Cardiac muscle cell (in vitro differentiated cells and primary cell): ENCODE measurements at regions not wholly inside any gene's neighbourhood (a gene's known extent, or its start where the extent isn't known, plus 50 kb on each side); places are given as distances from the start of the nearest gene placed in this dataset.

Experiments
- DNase-seq, 2 donors: peaks; one replicate each; pipeline versions ENCODE4 v3.0.0 to v3.0.0-alpha.2; 2010 to 2017; ENCODE audit warnings: low read depth in 1 of 2, low spot score in 1 of 2
- H3K27ac ChIP-seq: fragments of 200-600 bp; sonication (generic); 2 replicates; pipeline ENCODE4 v1.5.1; 2016
- H3K27me3 ChIP-seq: fragments of 200-600 bp; sonication (generic); 2 replicates; pipeline ENCODE4 v1.6.0; 2016; ENCODE audit warnings: control low read depth
- H3K36me3 ChIP-seq: fragments of 200-600 bp; sonication (generic); 2 replicates; pipeline ENCODE4 v1.5.1; 2016; ENCODE audit warnings: control low read depth
- H3K4me1 ChIP-seq: fragments of 200-600 bp; sonication (generic); 2 replicates; pipeline ENCODE4 v1.8.1; 2017; ENCODE audit warnings: low read depth, mild to moderate bottlenecking, mixed run types
- H3K4me3 ChIP-seq: fragments of 200-600 bp; sonication (generic); 2 replicates; pipeline ENCODE4 v1.5.1; 2016; ENCODE audit warnings: mild to moderate bottlenecking
- H3K9me3 ChIP-seq: fragments of 200-600 bp; sonication (generic); 2 replicates; pipeline ENCODE4 v1.5.1; 2017; ENCODE audit warnings: low read depth, mild to moderate bottlenecking, control low read depth
- CTCF ChIP-seq: IDR thresholded peaks from 2 replicates; pipeline ENCODE4 v1.5.1; 2012; ENCODE audit warnings: low read depth, mild to moderate bottlenecking, low read length

GRCh38 chr6:28768187-28768913 lies 155.4 kb downstream of the TRIM27 start:
- TF ChIP-seq CTCF, result no peak
- Histone ChIP-seq H3K4me1 (peaks cover 18% of the 10 kb centered on the region), H3K27me3 (peaks cover 96% of the 10 kb centered on the region), H3K9me3 (no peaks in the 10 kb centered on the region), H3K27ac (no peak overlapping the region), H3K4me3 (no peak overlapping the region), H3K36me3 (no peaks in the 10 kb centered on the region)
- DNase-seq, result no peak

GRCh38 chr6:28769626-28770402 lies 154.0 kb downstream of the TRIM27 start:
- peak; percentile 45 to 50 for DNase-seq
- no peak overlapping the region for H3K4me3 ChIP-seq

GRCh38 chr6:28770732-28771131 lies 153.1 kb downstream of the TRIM27 start:
- peaks cover 13% of the 10 kb centered on the region for H3K4me1 ChIP-seq
- no peaks in the 10 kb centered on the region for H3K36me3 ChIP-seq
- TF ChIP-seq CTCF, result no peak
- H3K4me3 ChIP-seq, result no peak overlapping the region
- H3K27me3 ChIP-seq, result peaks cover 96% of the 10 kb centered on the region
- H3K27ac ChIP-seq, result no peak overlapping the region
- no peaks in the 10 kb centered on the region for H3K9me3 ChIP-seq
- no peak for DNase-seq

More at GRCh38 chr6:28769626-28770402, 154.0 kb downstream of the TRIM27 start:
- peaks cover 96% of the 10 kb centered on the region for H3K27me3 ChIP-seq
- no peak overlapping the region for H3K27ac ChIP-seq
- peak; percentile 17 for TF ChIP-seq CTCF
- no peaks in the 10 kb centered on the region for H3K36me3 ChIP-seq
- no peaks in the 10 kb centered on the region for H3K9me3 ChIP-seq
- H3K4me1 ChIP-seq, result peaks cover 18% of the 10 kb centered on the region

- peak in 1 of 2 donors; percentile 47 for DNase-seq
- H3K27ac ChIP-seq, result no peak overlapping the region
- no peak overlapping the region for H3K4me3 ChIP-seq
- peaks cover 96% of the 10 kb centered on the region for H3K27me3 ChIP-seq
- TF ChIP-seq CTCF, result no peak
- H3K9me3 ChIP-seq, result no peaks in the 10 kb centered on the region
- H3K36me3 ChIP-seq, result no peaks in the 10 kb centered on the region
- H3K4me1 ChIP-seq, result peaks cover 7% of the 10 kb centered on the region
Measured at GRCh38 chr6:28771401-28772267, 152.2 kb downstream of the TRIM27 start.
